Dendritic cell treated with granulocyte-macrophage colony-stimulating factor and Interleukin-4, amounts not matched to agents 40 ng/mL and 50 ng/mL, for 4 days (primary cell): ENCODE measurements at regions not wholly inside any gene's neighbourhood (a gene's known extent, or its start where the extent isn't known, plus 50 kb on each side); places are given as distances from the start of the nearest gene placed in this dataset.

Experiments used
- H3K27ac Mint-ChIP-seq: one replicate; pipeline ENCODE4 v1.8.0; 2022; ENCODE audit warnings: mild to moderate bottlenecking, mixed read lengths
- H3K27me3 Mint-ChIP-seq: one replicate; pipeline ENCODE4 v1.8.0; 2022; ENCODE audit warnings: mild to moderate bottlenecking, mixed read lengths
- H3K36me3 Mint-ChIP-seq: one replicate; pipeline ENCODE4 v1.8.0; 2022; ENCODE audit warnings: low read depth, mixed read lengths
- H3K4me1 Mint-ChIP-seq: one replicate; pipeline ENCODE4 v1.8.0; 2022; ENCODE audit warnings: low read depth, mixed read lengths
- H3K4me3 Mint-ChIP-seq: one replicate; pipeline ENCODE4 v1.8.0; 2022; ENCODE audit warnings: mild to moderate bottlenecking, moderate library complexity, mixed read lengths
- H3K9me3 Mint-ChIP-seq: one replicate; pipeline ENCODE4 v1.8.0; 2022; ENCODE audit warnings: mixed read lengths
- intact Hi-C: fragments of 100-400 bp; cut with micrococcal nuclease; formaldehyde crosslinking; loops from one replicate; pipeline ENCODE4 v1.15.0; 2022

DNA sequence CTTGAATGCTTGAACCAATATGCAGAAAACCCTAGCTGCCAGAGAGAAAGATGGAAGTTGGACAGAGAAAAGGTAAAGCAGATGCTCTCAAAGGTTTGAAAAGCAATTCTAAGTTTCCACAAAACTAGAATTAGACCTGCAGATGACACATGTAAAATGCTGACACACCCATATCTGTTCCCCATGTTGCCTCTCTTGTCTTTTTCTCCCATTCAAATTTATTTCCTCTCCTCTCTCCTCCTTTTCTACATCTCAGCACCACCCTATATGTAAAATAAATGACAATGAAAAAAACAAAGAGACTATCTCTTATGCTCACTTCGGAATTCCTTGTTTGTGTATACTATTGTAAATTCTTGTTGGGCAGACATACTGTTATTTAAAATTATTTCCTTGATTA is 75.5 kb upstream of the PLEKHA5 start:
- H3K27ac Mint-ChIP-seq: no peak overlapping the region

DNA sequence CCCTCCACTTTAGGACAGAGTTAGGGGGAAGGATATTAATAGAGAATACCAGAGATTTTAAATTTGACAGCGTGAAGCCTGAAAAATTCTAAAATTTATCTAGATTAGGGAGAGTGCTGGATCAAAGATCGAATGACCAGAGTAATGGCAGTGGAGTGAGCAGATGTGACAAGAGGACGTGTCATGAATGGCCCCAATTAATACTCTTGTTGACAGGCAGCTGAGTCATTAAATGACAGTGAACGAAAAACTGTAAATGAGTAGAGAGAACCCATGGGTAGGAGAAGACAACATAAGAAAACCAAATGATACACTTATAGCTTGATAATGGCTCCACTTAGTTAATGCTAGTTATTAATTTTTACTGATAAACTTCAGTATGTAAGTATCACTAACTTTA is 73.9 kb upstream of the PLEKHA5 start:
- H3K27ac Mint-ChIP-seq: no peak overlapping the region
- no peak overlapping the region for H3K4me3 Mint-ChIP-seq
- intact Hi-C loops: no loop called here
- H3K36me3 Mint-ChIP-seq: no peaks in the 10 kb centered on the region
- H3K27me3 Mint-ChIP-seq: no peaks in the 10 kb centered on the region
- no peaks in the 10 kb centered on the region for H3K4me1 Mint-ChIP-seq
- H3K9me3 Mint-ChIP-seq: no peaks in the 10 kb centered on the region

More for the DNA sequence above, 75.5 kb upstream of the PLEKHA5 start:
- intact Hi-C loops: no loop called here
- Mint-ChIP-seq H3K4me3 (no peak overlapping the region), H3K9me3 (no peaks in the 10 kb centered on the region), H3K36me3 (no peaks in the 10 kb centered on the region), H3K27me3 (no peaks in the 10 kb centered on the region), H3K4me1 (no peaks in the 10 kb centered on the region)

DNA sequence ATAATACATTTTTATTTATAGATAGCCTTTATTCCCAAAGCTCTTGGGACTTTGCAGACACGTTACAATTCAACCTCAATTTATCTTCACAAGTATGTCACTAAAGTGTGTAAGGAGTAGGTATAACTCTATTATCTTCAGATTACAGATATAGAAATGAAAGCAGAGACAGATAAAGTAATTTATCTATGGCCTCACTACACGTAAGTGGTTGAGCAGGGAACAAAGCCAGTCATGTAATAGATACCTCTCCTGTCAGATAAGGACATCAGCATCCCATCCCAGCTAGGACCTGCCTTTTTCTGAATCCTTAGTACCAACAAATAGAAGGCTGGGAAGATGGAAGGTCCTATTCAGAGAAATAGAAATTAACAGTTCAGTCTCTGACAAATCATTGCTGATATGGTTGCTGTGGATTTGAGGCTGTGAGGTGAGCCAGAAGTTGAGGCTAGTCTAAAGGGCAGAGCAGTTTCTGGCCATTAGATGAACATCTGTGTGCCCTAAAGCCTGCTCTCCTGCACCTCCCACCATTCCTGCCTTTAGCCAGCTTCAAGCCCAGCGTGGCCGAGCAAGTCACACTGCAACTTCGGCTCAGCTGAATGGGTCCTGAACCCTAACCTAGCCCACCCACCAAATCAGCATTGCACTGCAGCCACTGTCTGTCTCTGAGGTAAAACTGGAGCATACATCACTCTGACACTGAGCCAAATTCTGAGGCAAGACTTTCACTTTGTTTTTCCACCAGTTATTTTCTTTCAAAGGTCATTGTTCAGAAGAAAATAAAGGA is 71.1 kb upstream of the PLEKHA5 start:
- Mint-ChIP-seq H3K36me3 (no peaks in the 10 kb centered on the region), H3K27ac (no peak overlapping the region), H3K4me1 (no peaks in the 10 kb centered on the region), H3K9me3 (no peaks in the 10 kb centered on the region), H3K4me3 (no peak overlapping the region), H3K27me3 (no peaks in the 10 kb centered on the region)
- intact Hi-C loops: no loop called here

DNA sequence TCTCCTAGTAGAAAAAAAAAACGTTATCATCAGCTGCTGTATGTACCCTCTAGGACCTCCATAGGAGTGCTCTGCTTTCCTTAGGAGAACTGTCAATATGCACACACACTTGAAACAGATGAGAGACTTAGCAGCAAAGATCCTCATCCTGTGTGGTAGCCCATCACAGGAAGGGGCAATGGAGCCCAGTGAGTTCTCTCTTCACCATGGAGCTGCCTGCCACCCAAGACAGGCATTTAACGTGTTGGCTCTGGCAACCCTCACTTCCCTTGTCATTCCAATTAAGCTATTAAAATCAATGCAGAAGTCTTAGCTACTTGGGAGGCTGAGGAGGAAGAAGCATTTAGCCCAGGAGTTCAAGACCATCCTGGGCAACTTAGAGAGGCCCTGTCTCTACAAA is 64.8 kb upstream of the PLEKHA5 start:
- no peak overlapping the region for H3K4me3 Mint-ChIP-seq
- intact Hi-C loops: no loop called here
- no peaks in the 10 kb centered on the region for H3K36me3 Mint-ChIP-seq
- H3K27me3 Mint-ChIP-seq: no peaks in the 10 kb centered on the region
- H3K4me1 Mint-ChIP-seq: no peaks in the 10 kb centered on the region
- H3K9me3 Mint-ChIP-seq: no peaks in the 10 kb centered on the region
- no peak overlapping the region for H3K27ac Mint-ChIP-seq

DNA sequence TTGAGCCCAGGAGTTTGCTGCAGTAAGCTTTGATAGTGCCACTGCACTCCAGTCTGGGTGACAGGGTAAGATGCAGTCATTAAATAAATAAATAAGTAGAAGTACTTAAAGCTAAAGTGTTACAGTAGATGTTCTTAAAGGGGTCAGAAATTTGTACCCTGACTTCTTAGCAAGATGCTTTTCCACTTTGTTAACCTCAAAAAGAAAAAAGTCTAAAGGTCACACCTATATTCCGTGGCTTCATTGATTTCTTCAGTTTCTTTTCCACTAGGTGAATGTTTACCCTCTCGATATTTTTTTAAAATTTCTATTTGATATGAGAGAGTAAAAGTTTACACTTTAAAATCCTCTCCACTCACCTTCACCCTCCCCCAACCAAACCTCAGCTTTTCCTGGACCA is 64.3 kb upstream of the PLEKHA5 start:
- H3K36me3 Mint-ChIP-seq: no peaks in the 10 kb centered on the region
- no peaks in the 10 kb centered on the region for H3K27me3 Mint-ChIP-seq
- H3K4me3 Mint-ChIP-seq: no peak overlapping the region
- intact Hi-C loops: no loop called here
- no peaks in the 10 kb centered on the region for H3K4me1 Mint-ChIP-seq
- H3K27ac Mint-ChIP-seq: no peak overlapping the region
- H3K9me3 Mint-ChIP-seq: peaks cover 3% of the 10 kb centered on the region

DNA sequence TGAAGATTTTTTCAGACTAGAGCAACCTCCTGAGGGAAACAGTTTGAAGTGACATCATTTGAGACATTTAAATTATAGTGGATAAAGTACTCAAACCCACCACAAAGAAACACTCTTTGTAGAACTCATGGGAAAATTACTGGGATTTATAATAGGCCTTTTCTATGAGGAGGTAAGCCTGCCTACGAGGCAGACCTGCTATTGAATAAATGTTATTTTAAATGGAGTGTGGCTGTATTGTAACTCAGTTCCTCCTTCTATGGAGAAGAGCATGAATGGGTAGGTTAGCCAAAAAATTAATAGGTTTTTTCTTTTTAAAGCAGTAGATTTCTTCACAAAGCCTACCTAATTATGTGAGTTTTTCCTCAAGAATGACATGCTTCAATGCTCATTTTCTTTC is 63.7 kb upstream of the PLEKHA5 start:
- no peak overlapping the region for H3K27ac Mint-ChIP-seq
- H3K27me3 Mint-ChIP-seq: no peaks in the 10 kb centered on the region
- H3K36me3 Mint-ChIP-seq: no peaks in the 10 kb centered on the region
- no peak overlapping the region for H3K4me3 Mint-ChIP-seq
- peaks cover 10% of the 10 kb centered on the region for H3K9me3 Mint-ChIP-seq
- no peaks in the 10 kb centered on the region for H3K4me1 Mint-ChIP-seq
- intact Hi-C loops: no loop called here

DNA sequence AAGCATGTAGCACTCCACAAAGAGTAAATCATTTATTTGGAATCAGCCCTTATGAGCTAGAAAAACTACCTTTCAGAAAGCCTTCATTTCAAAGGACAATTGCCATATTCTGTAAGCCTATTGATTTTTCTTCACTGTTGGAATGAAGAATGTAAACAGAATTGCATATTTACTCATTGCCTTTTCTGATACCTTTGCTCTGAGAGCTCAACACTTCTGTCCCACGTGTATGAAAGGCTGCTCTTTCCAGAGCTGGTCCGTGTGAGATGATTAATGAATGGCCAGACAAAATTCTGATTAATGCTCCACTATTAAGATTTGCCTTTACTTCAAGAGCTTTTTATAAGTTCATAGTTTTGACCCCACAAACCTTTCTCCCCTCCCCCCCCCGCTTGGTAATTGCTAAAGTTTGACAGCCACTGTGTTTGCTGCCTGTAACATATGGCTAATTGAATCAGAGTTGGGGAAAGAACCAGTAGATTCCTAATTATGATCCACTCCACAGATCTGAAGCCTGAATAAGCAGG is 63.0 kb upstream of the PLEKHA5 start:
- Mint-ChIP-seq H3K27me3 (no peaks in the 10 kb centered on the region), H3K36me3 (no peaks in the 10 kb centered on the region), H3K4me3 (no peak overlapping the region), H3K9me3 (peaks cover 16% of the 10 kb centered on the region), H3K27ac (no peak overlapping the region), H3K4me1 (no peaks in the 10 kb centered on the region)
- intact Hi-C loops: no loop called here

DNA sequence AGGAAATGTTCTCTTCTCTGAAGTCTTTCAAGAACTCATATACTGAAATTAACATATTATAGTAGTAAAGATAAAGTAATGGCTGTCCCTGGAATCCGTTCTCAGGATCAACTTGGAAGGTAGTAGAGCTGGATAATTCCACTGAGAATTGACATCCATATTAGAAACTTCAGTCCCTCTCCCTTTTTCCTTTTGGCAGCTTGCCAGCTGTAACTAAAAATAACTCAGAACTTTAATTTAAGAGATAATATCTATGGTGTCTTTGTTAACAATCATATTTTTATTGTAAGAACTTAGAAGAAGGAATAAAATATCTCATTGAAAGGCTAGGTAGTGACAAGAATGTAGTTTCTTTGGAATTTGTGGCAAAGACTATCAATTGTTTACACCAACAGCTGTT is 61.4 kb upstream of the PLEKHA5 start:
- Mint-ChIP-seq H3K4me3 (no peak overlapping the region), H3K36me3 (no peaks in the 10 kb centered on the region), H3K27me3 (no peaks in the 10 kb centered on the region), H3K4me1 (no peaks in the 10 kb centered on the region), H3K27ac (no peak overlapping the region), H3K9me3 (peaks cover 16% of the 10 kb centered on the region)
- intact Hi-C loops: no loop called here

DNA sequence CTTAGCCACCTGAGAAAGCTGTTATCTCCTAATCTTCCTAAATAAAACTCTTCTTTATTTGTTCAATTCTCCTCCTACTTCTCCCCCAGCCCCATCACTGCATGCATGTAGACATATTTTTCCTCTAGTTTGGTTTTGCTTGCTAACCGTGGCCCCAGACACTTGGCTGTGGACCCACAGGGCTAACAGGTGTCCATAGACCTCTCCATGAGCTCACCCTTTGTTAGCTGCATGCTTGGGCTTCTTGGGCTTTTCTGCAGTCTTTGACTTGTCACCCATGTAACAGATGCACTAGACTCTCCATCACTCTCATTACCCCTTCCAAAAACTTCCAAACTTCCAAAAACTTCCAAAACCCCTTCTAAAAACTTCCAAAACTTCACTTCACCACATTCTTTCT is 59.2 kb upstream of the PLEKHA5 start:
- Mint-ChIP-seq H3K27ac (no peak overlapping the region), H3K36me3 (no peaks in the 10 kb centered on the region), H3K4me3 (no peak overlapping the region), H3K4me1 (no peaks in the 10 kb centered on the region), H3K27me3 (no peaks in the 10 kb centered on the region), H3K9me3 (peaks cover 16% of the 10 kb centered on the region)
- intact Hi-C loops: no loop called here

DNA sequence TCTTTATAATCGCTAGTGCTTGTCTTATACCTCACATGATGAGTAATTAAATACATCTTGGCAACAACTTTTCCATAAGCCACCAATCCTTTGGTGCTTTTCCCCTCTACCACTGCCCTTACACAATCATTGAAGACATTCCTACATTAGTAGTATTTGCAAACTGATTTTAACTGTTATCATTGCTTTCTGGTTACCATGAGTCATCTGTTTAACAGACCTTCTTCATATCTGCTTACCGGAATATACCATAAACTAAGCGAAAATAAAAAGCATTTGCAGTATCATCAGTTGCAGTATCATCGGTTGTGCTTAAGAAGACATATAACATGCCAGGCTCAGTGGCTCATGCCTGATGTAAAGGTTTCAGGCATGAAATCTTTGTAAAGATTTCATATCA is 54.8 kb upstream of the PLEKHA5 start:
- Mint-ChIP-seq H3K27ac (no peak overlapping the region), H3K4me1 (no peaks in the 10 kb centered on the region), H3K36me3 (no peaks in the 10 kb centered on the region), H3K9me3 (peaks cover 16% of the 10 kb centered on the region), H3K27me3 (no peaks in the 10 kb centered on the region), H3K4me3 (no peak overlapping the region)
- intact Hi-C loops: no loop called here

DNA sequence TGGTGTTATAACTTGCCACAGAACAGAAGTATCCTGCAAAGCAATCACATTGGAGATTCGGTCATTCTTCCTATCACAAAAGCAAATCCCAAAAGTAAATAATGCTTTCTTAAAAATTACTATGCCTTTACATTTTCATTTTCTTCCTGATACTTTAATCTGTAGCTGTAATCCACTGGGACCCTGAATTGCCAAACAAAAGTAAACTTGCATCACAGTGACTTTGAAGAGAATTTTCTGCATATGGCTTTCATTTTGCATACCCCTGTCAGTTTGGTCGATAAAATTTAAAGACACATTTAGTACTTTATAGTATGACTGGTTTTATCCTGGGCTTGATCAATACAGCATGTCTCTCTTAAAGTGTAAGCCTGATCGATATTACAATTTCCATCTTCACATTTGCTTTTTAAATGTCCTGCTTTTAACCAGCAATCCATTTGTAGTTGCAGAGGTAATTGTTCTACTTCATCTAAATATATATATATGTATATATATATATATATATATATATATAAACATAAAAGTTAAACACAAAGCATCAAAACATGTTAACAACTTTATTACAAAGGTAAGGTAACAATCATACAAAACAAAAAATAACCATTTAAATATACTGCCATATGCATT is 53.7 kb upstream of the PLEKHA5 start:
- Mint-ChIP-seq H3K4me3 (no peak overlapping the region), H3K4me1 (no peaks in the 10 kb centered on the region), H3K27me3 (no peaks in the 10 kb centered on the region), H3K36me3 (no peaks in the 10 kb centered on the region), H3K27ac (no peak overlapping the region), H3K9me3 (peaks cover 11% of the 10 kb centered on the region)
- intact Hi-C loops: no loop called here
